HCT116 (cell line): ENCODE measurements at regions not wholly inside any gene's neighbourhood (a gene's known extent, or its start where the extent isn't known, plus 50 kb on each side); places are given as distances from the start of the nearest gene placed in this dataset.

Experiments
- ATAC-seq: fragments of 200-7000 bp; cut with Tn5 transposase; 2 replicates; pipeline ENCODE4 v1.9.1; 2020; ENCODE audit warnings: mild to moderate bottlenecking, moderate library complexity
- BruUV-seq: library from RNA; stranded (reverse); fragments of 400-500 nt; replicated peaks from 2 replicates; lab custom pipeline; 2021; lab: Mats Ljungman, UMichigan
- CTCF ChIA-PET: fragments of 300-600 bp; sonication (Branson Sonifier 250); formaldehyde crosslinking; loops from one replicate; lab custom pipeline; 2021; ENCODE audit warnings: antibody characterized with exemption; lab: Charles Lee
- POLR2A ChIA-PET: fragments of 300-600, 350-600 bp; sonication (Branson Sonifier 250); formaldehyde crosslinking; loops from one replicate; lab custom pipeline; 2021; ENCODE audit warnings: antibody characterized with exemption; lab: Charles Lee
- RAD21 ChIA-PET, 2 experiments: fragments of 300-600 bp; sonication (Branson Sonifier 250); formaldehyde crosslinking; loops; one replicate each; lab custom pipeline; 2023; ENCODE audit warnings: low total read pairs in 2 of 2; ENCODE audit not compliant: uncharacterized antibody in 2 of 2, unreplicated experiment in 2 of 2, low non-redundant PET in 1 of 2; lab: Charles Lee
- DNase-seq: peaks from one replicate; pipeline ENCODE4 v3.0.0-alpha.2; 2010; ENCODE audit warnings: low read depth, low spot score
- H2AFZ ChIP-seq: fragments of 200-600 bp; shearing (Covaris generic), sonication (generic); 2 replicates; pipeline ENCODE4 v1.6.1; 2017; ENCODE audit warnings: low read depth, mixed run types, mixed read lengths, antibody characterized with exemption, low read length; ENCODE audit not compliant: poor library complexity, severe bottlenecking
- H3K27ac ChIP-seq: 2 replicates; pipeline ENCODE4 v1.5.1; 2012; ENCODE audit warnings: low read depth, low read length
- H3K27me3 ChIP-seq: fragments of 200-600 bp; sonication (generic); 2 replicates; pipeline ENCODE4 v1.6.1; 2016; ENCODE audit warnings: mixed run types, low read length, mixed read lengths; ENCODE audit not compliant: insufficient read depth
- H3K36me3 ChIP-seq, 2 experiments: fragments of 200-500 bp in 1 of 2; fragments of 200-600 bp in 1 of 2; sonication (Bioruptor generic) in 1 of 2; sonication (generic) in 1 of 2; 2 replicates each; pipeline versions ENCODE4 v1.5.1 to v1.6.1; 2014 to 2016; ENCODE audit warnings: low read length in 2 of 2, inconsistent platforms in 1 of 2, mixed read lengths in 1 of 2, mixed run types in 1 of 2; ENCODE audit not compliant: insufficient read depth in 2 of 2, control insufficient read depth in 1 of 2
- H3K4me1 ChIP-seq, 2 experiments: fragments of 200-600 bp in 1 of 2; sonication (generic) in 1 of 2; 2 replicates each; pipeline versions ENCODE4 v1.5.1 to v1.6.1; 2012 to 2017; ENCODE audit warnings: low read length in 2 of 2, inconsistent platforms in 1 of 2, mild to moderate bottlenecking in 1 of 2, mixed read lengths in 1 of 2, mixed run types in 1 of 2, moderate library complexity in 1 of 2; ENCODE audit not compliant: insufficient read depth in 2 of 2, control insufficient read depth in 1 of 2
- H3K4me2 ChIP-seq: fragments of 200-600 bp; sonication (generic); 2 replicates; pipeline ENCODE4 v1.6.1; 2017; ENCODE audit warnings: mixed run types, low read length, mixed read lengths
- H3K4me3 ChIP-seq, 2 experiments: fragments of 200-600 bp in 1 of 2; sonication (generic) in 1 of 2; replicated peaks in 1 of 2; 2 replicates each; pipeline ENCODE4 v1.5.1; 2011 to 2016; ENCODE audit warnings: low read length in 2 of 2, control low read depth in 1 of 2, low read depth in 1 of 2, mild to moderate bottlenecking in 1 of 2, mixed read lengths in 1 of 2, mixed run types in 1 of 2
- H3K79me2 ChIP-seq: fragments of 200-600 bp; sonication (generic); 2 replicates; pipeline ENCODE4 v1.6.1; 2017; ENCODE audit warnings: mild to moderate bottlenecking, mixed run types, low read length, moderate library complexity, mixed read lengths; ENCODE audit not compliant: insufficient read depth
- H3K9ac ChIP-seq: fragments of 200-600 bp; sonication (generic); 2 replicates; pipeline ENCODE4 v1.6.1; 2016; ENCODE audit warnings: low read length, mixed read lengths
- H3K9me2 ChIP-seq: fragments of 200-600 bp; sonication (generic), shearing (Covaris generic); 2 replicates; pipeline ENCODE4 v1.6.1; 2017; ENCODE audit warnings: mixed run types, mild to moderate bottlenecking, moderate library complexity; ENCODE audit not compliant: insufficient read depth
- H3K9me3 ChIP-seq, 2 experiments: fragments of 200-500 bp in 1 of 2; fragments of 200-600 bp in 1 of 2; sonication (Bioruptor generic) in 1 of 2; sonication (generic) in 1 of 2; 2 replicates each; pipeline ENCODE4 v1.6.1; 2014 to 2017; ENCODE audit warnings: low read length in 2 of 2, mixed read lengths in 2 of 2, inconsistent platforms in 1 of 2, low read depth in 1 of 2, mild to moderate bottlenecking in 1 of 2, mixed run types in 1 of 2, moderate library complexity in 1 of 2; ENCODE audit not compliant: control insufficient read depth in 1 of 2, insufficient read depth in 1 of 2
- H4K20me1 ChIP-seq: fragments of 200-600 bp; sonication (generic), shearing (Covaris generic); 2 replicates; pipeline ENCODE4 v1.6.1; 2017; ENCODE audit warnings: mixed run types, mild to moderate bottlenecking, moderate library complexity; ENCODE audit not compliant: insufficient read depth
- EZH2phosphoT487 ChIP-seq: fragments of 200-600 bp; IDR thresholded peaks from 2 replicates; pipeline ENCODE4 v1.6.1; 2018; ENCODE audit warnings: antibody characterized with exemption, borderline replicate concordance
- FOSL1 ChIP-seq: IDR thresholded peaks from 2 replicates; pipeline ENCODE4 v1.6.1; 2012; ENCODE audit warnings: low read depth
- JUND ChIP-seq: IDR thresholded peaks from 2 replicates; pipeline ENCODE4 v1.6.1; 2012
- POLR2AphosphoS5 ChIP-seq: IDR thresholded peaks from 2 replicates; pipeline ENCODE4 v1.6.1; 2011; ENCODE audit warnings: mild to moderate bottlenecking, low read depth, low read length, moderate library complexity
- RAD21 ChIP-seq: IDR thresholded peaks from 2 replicates; pipeline ENCODE4 v1.6.1; 2012; ENCODE audit warnings: low read depth, mild to moderate bottlenecking
- SP1 ChIP-seq: IDR thresholded peaks from 2 replicates; pipeline ENCODE4 v1.6.1; 2012; ENCODE audit warnings: low read depth
- ZBTB33 ChIP-seq: IDR thresholded peaks from 2 replicates; pipeline ENCODE4 v1.6.1; 2011; ENCODE audit warnings: mild to moderate bottlenecking, low read length, moderate library complexity; ENCODE audit not compliant: insufficient replicate concordance; ENCODE audit errors: extremely low read depth
- intact Hi-C: fragments of 100-400 bp; cut with micrococcal nuclease; formaldehyde crosslinking; loops from 2 replicates; pipeline ENCODE4 v1.10.0; 2022
- TF ChIP-seq, protein P1 (sequence below): IDR thresholded peaks from 2 replicates; pipeline ENCODE4 v1.6.1; 2012
- TF ChIP-seq, protein P2 (sequence below), 3 experiments: fragments of 200-600 bp in 1 of 3; sonication (generic) in 1 of 3; IDR thresholded peaks in 2 of 3; conservative IDR thresholded peaks in 1 of 3; 2 replicates each; pipeline ENCODE4 v1.5.1; 2012 to 2017; ENCODE audit warnings: low read depth in 2 of 3, low read length in 2 of 3, antibody characterized with exemption in 1 of 3, borderline replicate concordance in 1 of 3, control low read depth in 1 of 3, mild to moderate bottlenecking in 1 of 3, mixed read lengths in 1 of 3, mixed run types in 1 of 3, moderate library complexity in 1 of 3; ENCODE audit not compliant: insufficient read depth in 1 of 3
- TF ChIP-seq, protein P3 (sequence below): IDR thresholded peaks from 2 replicates; pipeline ENCODE4 v1.6.1; 2012; ENCODE audit warnings: low read depth

GRCh38 chr3:145370870-145371269, 790.1 kb downstream of the PLOD2 start:
- Histone ChIP-seq H3K4me2 (no peak overlapping the region), H3K27ac (no peak overlapping the region), H3K79me2 (no peaks in the 10 kb centered on the region), H3K9me2 (no peaks in the 10 kb centered on the region), H3K9ac (no peak overlapping the region), H2AFZ (no peak overlapping the region), H3K27me3 (no peaks in the 10 kb centered on the region), H3K4me3 (no peak overlapping the region), H3K36me3 (no peaks in the 10 kb centered on the region), H3K9me3 (no peaks in the 10 kb centered on the region), H4K20me1 (no peaks in the 10 kb centered on the region), H3K4me1 (no peaks in the 10 kb centered on the region)
- intact Hi-C loops = no loop called here
- ChIA-PET RAD21 (no interaction called here), CTCF (no interaction called here), POLR2A (no interaction called here)
- no TSS peak for BruUV-seq
- no peak for TF ChIP-seq ZBTB33
- TF ChIP-seq SP1 = no peak
- TF ChIP-seq EZH2phosphoT487 = no peak
- TF ChIP-seq POLR2AphosphoS5 = no peak
- ATAC-seq = no peak
- no peak for DNase-seq

DNA sequence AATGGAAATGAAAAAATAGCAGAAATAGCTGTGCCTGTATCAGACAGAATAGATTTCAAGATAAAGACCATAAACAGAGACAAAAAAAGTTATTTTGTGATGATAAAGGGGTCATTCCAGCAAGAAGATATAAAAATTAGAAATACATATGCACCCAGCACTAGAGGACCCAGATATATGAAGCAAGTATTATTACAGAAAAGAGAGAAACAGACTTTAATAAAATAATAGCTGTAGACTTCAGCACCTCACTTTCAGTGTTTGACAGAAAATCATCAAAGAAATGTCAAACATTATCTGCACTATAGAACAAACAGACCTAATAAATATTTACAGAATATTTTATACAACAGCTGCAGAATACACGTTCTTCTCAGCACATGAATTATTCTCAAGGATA, 783.7 kb downstream of the PLOD2 start:
- POLR2A ChIA-PET = no interaction called here
- H3K36me3 ChIP-seq = no peaks in the 10 kb centered on the region
- H3K9me2 ChIP-seq = no peaks in the 10 kb centered on the region; the same call in 1 of the 2 replicates
- no peak for DNase-seq
- no peaks in the 10 kb centered on the region for H3K27me3 ChIP-seq
- no peak overlapping the region for H3K9ac ChIP-seq
- no TSS peak for BruUV-seq
- no peaks in the 10 kb centered on the region for H3K9me3 ChIP-seq
- RAD21 ChIA-PET = no interaction called here
- CTCF ChIA-PET = no interaction called here
- H3K4me1 ChIP-seq = no peaks in the 10 kb centered on the region
- TF ChIP-seq SP1 (no peak), RAD21 (no peak), FOSL1 (no peak), JUND (no peak)
- TF ChIP-seq, protein P1, sequence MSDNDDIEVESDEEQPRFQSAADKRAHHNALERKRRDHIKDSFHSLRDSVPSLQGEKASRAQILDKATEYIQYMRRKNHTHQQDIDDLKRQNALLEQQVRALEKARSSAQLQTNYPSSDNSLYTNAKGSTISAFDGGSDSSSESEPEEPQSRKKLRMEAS = no peak
- TF ChIP-seq, protein P2, sequence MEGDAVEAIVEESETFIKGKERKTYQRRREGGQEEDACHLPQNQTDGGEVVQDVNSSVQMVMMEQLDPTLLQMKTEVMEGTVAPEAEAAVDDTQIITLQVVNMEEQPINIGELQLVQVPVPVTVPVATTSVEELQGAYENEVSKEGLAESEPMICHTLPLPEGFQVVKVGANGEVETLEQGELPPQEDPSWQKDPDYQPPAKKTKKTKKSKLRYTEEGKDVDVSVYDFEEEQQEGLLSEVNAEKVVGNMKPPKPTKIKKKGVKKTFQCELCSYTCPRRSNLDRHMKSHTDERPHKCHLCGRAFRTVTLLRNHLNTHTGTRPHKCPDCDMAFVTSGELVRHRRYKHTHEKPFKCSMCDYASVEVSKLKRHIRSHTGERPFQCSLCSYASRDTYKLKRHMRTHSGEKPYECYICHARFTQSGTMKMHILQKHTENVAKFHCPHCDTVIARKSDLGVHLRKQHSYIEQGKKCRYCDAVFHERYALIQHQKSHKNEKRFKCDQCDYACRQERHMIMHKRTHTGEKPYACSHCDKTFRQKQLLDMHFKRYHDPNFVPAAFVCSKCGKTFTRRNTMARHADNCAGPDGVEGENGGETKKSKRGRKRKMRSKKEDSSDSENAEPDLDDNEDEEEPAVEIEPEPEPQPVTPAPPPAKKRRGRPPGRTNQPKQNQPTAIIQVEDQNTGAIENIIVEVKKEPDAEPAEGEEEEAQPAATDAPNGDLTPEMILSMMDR (IDR thresholded peaks at IDR 0.05 in 2 of 3, conservative IDR thresholded peaks at IDR 0.05 in 1 of 3; ENCODE audit: borderline replicate concordance in 1 of 3, insufficient read depth in 1 of 3, low read depth in 2 of 3, low read length in 2 of 3) = no peak
- TF ChIP-seq, protein P3, sequence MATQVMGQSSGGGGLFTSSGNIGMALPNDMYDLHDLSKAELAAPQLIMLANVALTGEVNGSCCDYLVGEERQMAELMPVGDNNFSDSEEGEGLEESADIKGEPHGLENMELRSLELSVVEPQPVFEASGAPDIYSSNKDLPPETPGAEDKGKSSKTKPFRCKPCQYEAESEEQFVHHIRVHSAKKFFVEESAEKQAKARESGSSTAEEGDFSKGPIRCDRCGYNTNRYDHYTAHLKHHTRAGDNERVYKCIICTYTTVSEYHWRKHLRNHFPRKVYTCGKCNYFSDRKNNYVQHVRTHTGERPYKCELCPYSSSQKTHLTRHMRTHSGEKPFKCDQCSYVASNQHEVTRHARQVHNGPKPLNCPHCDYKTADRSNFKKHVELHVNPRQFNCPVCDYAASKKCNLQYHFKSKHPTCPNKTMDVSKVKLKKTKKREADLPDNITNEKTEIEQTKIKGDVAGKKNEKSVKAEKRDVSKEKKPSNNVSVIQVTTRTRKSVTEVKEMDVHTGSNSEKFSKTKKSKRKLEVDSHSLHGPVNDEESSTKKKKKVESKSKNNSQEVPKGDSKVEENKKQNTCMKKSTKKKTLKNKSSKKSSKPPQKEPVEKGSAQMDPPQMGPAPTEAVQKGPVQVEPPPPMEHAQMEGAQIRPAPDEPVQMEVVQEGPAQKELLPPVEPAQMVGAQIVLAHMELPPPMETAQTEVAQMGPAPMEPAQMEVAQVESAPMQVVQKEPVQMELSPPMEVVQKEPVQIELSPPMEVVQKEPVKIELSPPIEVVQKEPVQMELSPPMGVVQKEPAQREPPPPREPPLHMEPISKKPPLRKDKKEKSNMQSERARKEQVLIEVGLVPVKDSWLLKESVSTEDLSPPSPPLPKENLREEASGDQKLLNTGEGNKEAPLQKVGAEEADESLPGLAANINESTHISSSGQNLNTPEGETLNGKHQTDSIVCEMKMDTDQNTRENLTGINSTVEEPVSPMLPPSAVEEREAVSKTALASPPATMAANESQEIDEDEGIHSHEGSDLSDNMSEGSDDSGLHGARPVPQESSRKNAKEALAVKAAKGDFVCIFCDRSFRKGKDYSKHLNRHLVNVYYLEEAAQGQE = no peak
- H3K4me2 ChIP-seq = no peak overlapping the region
- no peaks in the 10 kb centered on the region for H4K20me1 ChIP-seq
- intact Hi-C loops = no loop called here
- H2AFZ ChIP-seq = no peak overlapping the region
- H3K27ac ChIP-seq = no peak overlapping the region
- H3K4me3 ChIP-seq = no peak overlapping the region
- no peaks in the 10 kb centered on the region for H3K79me2 ChIP-seq
- no peak for ATAC-seq
